ENCODE measurements at regions not wholly inside any gene's neighbourhood (a gene's known extent, or its start where the extent isn't known, plus 50 kb on each side); places are given as distances from the start of the nearest gene placed in this dataset.

GRCh38 chr17:52762147-52762793 is 603.8 kb upstream of the CA10 start:
- TF ChIP-seq CTCF (conservative IDR thresholded peaks at IDR 0.05; ENCODE audit: low read depth in 2 of 2): no peak
- no peak for TF ChIP-seq EZH2 (IDR thresholded peaks at IDR 0.05; ENCODE audit: low read depth, unreplicated experiment)
- no peak for TF ChIP-seq EZH2phosphoT487 (IDR thresholded peaks at IDR 0.05; ENCODE audit: unreplicated experiment)
- no peak for TF ChIP-seq JUNB (IDR thresholded peaks at IDR 0.05; ENCODE audit: unreplicated experiment)
- no peak for TF ChIP-seq CREB1 (CRISPR knock-in tag; IDR thresholded peaks at IDR 0.05; ENCODE audit: low read depth)
- TF ChIP-seq POLR2AphosphoS5 (IDR thresholded peaks at IDR 0.05; ENCODE audit: low read depth): no peak
- TF ChIP-seq STAT1 (IDR thresholded peaks at IDR 0.05; ENCODE audit: unreplicated experiment): no peak

All from GM23338 (cell line).